Activated naive CD8-positive, alpha-beta T cell (primary cell): ENCODE measurements at regions not wholly inside any gene's neighbourhood (a gene's known extent, or its start where the extent isn't known, plus 50 kb on each side); places are given as distances from the start of the nearest gene placed in this dataset.

ENCODE experiments used
- H3K27ac Mint-ChIP-seq: one replicate; pipeline ENCODE4 v1.8.0; 2021; ENCODE audit warnings: mixed read lengths
- H3K27me3 Mint-ChIP-seq: one replicate; pipeline ENCODE4 v1.8.0; 2021; ENCODE audit warnings: mixed read lengths
- H3K36me3 Mint-ChIP-seq: one replicate; pipeline ENCODE4 v1.8.0; 2021; ENCODE audit warnings: mixed read lengths
- H3K4me1 Mint-ChIP-seq: one replicate; pipeline ENCODE4 v1.8.0; 2021; ENCODE audit warnings: low read depth, mixed read lengths
- H3K4me3 Mint-ChIP-seq: one replicate; pipeline ENCODE4 v1.8.0; 2021; ENCODE audit warnings: mild to moderate bottlenecking, mixed read lengths
- H3K9me3 Mint-ChIP-seq: one replicate; pipeline ENCODE4 v1.8.0; 2021; ENCODE audit warnings: low read depth, mixed read lengths

DNA sequence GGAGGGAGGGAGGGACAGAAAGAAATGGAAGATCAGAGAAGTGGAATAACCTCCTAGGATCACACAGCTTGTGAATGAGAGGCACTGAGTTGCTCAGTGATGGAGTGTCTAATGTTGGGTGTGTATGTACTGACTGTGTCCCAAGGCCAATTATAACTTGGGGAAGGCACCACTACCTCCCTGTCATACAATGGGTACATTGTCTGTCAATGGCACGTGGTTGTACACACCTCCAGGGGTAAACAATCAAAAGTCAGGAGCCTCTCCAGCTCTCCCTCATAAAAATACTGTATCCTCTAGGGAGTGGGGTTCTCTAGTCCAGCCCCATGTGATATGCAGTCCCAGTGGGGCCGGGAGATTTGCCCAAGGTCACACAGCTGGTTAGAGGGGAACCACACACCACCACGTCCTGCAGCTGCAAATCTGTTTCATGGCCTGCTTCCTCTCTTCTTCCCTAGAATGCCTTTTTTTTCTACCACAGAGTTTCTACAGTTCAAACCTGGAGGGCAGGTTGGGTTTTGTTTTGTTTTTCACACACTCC, 112.5 kb downstream of the SNX5 start:
- Mint-ChIP-seq H3K36me3 (no peaks in the 10 kb centered on the region), H3K27me3 (peaks cover 4% of the 10 kb centered on the region), H3K9me3 (no peaks in the 10 kb centered on the region), H3K4me1 (peaks cover 11% of the 10 kb centered on the region), H3K27ac (no peak overlapping the region), H3K4me3 (no peak overlapping the region)

DNA sequence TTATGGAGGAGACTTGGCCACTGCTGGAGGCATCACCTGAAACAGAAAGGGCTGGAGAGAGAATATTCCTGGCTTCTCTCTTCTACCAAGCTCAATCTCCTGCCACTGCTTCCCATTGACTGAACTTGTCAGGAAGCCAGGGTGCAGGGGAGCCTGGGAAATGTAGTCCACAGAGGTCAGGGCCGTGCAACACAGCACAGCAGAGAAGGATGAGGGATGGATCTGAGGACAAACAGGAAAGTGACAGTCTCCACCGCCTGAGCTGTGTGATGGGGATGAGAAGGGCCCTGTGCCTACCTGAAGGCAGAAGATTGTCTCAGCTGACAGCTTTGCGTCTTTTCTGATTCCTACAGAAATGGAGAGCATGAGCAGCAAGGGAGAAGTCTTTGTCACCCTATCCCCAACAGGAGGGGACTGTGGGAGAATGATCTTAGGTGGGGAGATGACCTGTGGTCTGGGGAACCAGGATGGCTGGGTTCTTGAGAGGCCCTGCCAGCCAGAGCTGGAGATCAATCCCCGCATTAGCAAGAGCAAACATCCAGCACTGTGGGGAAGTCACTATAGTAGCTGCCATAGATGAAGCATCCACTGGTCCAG, 114.2 kb downstream of the SNX5 start:
- no peak overlapping the region for H3K27ac Mint-ChIP-seq
- H3K36me3 Mint-ChIP-seq = no peaks in the 10 kb centered on the region
- H3K27me3 Mint-ChIP-seq = peaks cover 4% of the 10 kb centered on the region
- peaks cover 3% of the 10 kb centered on the region for H3K4me1 Mint-ChIP-seq
- no peak overlapping the region for H3K4me3 Mint-ChIP-seq
- no peaks in the 10 kb centered on the region for H3K9me3 Mint-ChIP-seq

DNA sequence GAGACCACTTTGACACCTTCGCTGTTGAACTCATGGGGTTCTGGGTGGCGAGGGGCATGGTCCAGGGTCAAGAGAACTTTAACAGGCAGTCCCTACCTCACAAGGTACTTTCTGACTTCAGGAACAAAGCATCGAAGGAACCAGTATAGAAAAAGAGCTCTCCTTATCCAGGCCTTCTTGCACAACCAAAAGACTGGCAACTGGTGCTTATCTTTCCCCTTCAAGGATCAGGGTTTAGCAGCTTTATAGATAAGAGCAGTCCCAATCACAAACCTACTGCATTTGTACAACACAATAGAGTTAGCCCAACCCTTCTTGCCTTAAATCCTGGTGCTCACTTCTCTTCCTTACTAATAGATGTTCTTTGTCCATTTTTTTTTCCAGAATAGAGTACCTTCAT, 116.3 kb downstream of the SNX5 start:
- H3K27ac Mint-ChIP-seq = no peak overlapping the region
- peaks cover 4% of the 10 kb centered on the region for H3K27me3 Mint-ChIP-seq
- H3K4me1 Mint-ChIP-seq = peaks cover 4% of the 10 kb centered on the region
- H3K4me3 Mint-ChIP-seq = no peak overlapping the region
- no peaks in the 10 kb centered on the region for H3K36me3 Mint-ChIP-seq
- H3K9me3 Mint-ChIP-seq = no peaks in the 10 kb centered on the region

DNA sequence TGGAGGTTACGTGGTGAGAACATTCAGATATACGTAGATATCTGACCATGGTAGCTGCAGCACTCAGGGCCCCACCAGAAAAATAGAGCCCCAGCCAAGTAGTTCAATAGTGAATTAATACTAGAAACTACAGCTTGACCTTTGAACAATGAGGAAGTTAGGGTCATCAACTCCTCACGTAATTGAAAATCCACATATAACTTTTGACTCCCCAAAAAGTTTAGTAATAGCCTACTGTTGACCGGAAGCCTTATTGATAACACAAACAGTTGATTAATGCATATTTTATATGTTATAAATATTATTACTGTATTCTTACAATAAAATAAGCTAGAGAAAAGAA, 117.9 kb downstream of the SNX5 start:
- peaks cover 4% of the 10 kb centered on the region for H3K27me3 Mint-ChIP-seq
- peaks cover 2% of the 10 kb centered on the region for H3K36me3 Mint-ChIP-seq
- H3K4me1 Mint-ChIP-seq = peaks cover 7% of the 10 kb centered on the region
- H3K9me3 Mint-ChIP-seq = no peaks in the 10 kb centered on the region
- H3K27ac Mint-ChIP-seq = no peak overlapping the region
- no peak overlapping the region for H3K4me3 Mint-ChIP-seq

DNA sequence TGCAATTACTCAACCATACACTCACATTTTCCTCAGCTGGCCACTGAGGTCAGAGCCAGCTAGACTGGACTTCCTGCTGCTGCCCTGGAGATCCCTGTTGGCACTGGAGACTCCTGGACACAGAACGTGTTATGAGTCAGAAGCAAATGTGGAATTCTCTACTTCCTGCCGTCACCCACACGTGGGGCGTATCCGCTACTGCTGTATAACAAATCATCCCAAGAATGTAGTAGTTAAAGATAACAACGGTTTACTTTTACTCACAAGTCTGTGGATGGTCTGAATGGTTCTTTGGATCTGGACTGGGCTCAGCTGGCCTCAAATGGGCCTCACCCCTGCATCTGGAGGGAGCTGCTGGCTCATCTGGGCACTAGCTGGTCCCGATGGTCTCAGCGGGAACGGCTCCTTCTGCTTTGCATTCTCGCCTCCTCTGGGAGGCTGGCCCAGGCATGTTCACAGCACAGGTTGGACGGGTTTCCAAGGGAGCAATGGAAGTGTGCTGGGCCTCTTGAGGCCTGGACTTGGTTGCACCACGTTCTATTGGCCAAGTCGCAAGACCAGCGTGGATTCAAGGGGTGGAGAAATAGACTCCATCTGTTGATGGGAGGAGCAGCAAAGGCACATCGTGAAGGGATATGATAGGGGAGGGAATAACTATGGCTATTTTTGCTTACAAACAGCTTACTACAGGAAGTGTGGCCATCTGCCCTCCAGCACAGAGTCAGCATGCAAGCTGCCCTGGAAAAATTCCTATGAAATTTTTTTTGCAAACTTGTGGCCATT, 118.5 kb downstream of the SNX5 start:
- H3K4me3 Mint-ChIP-seq = no peak overlapping the region
- H3K27ac Mint-ChIP-seq = no peak overlapping the region
- peaks cover 7% of the 10 kb centered on the region for H3K4me1 Mint-ChIP-seq
- peaks cover 2% of the 10 kb centered on the region for H3K36me3 Mint-ChIP-seq
- H3K9me3 Mint-ChIP-seq = no peaks in the 10 kb centered on the region
- peaks cover 4% of the 10 kb centered on the region for H3K27me3 Mint-ChIP-seq

DNA sequence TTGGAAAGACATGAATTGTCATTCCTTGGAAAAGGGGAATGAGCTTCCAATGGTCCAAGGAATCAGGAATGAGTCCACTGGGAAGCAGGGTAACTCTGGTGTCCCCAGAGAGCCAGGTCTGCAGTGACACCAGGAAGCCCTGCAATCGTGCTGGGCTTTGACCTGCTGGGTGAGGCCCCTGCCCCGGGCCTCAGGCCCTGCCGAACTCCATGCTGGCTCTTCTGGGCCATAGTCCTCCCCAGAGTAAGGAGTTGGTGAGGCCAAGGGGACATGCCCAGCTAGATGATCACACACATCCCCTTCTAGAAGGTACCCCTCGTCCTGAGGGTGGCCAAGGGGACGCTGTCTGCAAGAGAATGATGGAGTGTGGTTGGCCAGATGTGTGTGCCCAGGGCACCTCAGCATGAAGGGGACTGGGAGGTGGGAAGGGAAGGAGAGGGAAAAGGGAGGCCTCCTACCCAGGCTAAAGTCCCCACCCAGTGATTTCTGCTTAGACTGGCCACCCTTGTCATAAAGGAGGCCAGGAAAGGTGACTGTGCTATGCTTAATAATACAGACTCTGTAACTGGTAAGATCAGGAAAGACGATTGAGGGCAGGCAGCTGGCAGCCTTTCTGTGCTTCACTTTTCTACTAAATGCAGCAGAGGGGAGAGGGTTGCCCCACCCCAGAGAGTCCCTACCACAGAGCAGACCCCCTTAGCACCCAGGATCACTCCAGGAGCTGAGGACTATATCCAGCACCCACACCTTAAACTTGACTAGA, 119.3 kb downstream of the SNX5 start:
- no peak overlapping the region for H3K27ac Mint-ChIP-seq
- peaks cover 7% of the 10 kb centered on the region for H3K4me1 Mint-ChIP-seq
- peaks cover 4% of the 10 kb centered on the region for H3K27me3 Mint-ChIP-seq
- H3K9me3 Mint-ChIP-seq = no peaks in the 10 kb centered on the region
- peaks cover 2% of the 10 kb centered on the region for H3K36me3 Mint-ChIP-seq
- H3K4me3 Mint-ChIP-seq = no peak overlapping the region

DNA sequence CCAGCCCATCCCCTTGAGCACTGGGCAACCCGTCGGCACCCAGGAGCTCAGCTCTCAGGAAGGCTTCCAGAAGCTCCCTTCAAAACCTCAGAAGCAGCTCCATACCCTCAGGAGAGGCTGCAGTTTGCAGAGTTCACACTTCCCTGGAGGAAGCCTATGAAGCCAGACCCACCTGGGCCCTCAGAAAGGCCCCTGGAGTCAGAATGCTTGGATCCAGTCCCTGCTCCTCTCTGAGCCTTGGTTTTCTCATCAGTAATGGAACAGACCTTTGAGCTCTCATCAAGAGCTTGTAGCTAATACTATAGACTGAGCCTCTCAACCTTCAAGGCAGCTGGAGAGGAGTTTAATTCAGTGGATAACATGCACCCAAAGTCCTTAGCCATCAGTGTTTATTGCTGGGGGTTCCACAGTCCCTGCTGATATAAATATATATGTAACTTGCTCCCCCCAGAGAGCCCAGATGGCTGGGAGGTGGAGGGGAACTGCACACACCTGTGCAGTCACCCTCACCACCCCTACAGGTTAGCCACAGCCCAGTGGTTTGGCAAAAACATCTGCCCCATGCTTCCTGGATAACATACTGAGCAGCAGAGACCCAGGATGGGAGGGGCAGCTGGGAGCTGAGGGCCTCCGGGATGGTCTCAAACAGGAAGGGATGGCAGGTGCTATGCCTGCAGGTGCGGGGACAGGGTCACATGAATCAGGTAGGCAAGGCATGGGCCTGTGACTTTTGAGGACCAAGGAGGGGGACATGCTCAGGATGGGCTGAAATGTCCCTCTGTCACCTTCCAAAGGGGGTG, 120.1 kb downstream of the SNX5 start:
- Mint-ChIP-seq H3K9me3 (no peaks in the 10 kb centered on the region), H3K27ac (no peak overlapping the region), H3K4me3 (no peak overlapping the region), H3K36me3 (peaks cover 2% of the 10 kb centered on the region), H3K4me1 (peaks cover 9% of the 10 kb centered on the region), H3K27me3 (no peaks in the 10 kb centered on the region)

DNA sequence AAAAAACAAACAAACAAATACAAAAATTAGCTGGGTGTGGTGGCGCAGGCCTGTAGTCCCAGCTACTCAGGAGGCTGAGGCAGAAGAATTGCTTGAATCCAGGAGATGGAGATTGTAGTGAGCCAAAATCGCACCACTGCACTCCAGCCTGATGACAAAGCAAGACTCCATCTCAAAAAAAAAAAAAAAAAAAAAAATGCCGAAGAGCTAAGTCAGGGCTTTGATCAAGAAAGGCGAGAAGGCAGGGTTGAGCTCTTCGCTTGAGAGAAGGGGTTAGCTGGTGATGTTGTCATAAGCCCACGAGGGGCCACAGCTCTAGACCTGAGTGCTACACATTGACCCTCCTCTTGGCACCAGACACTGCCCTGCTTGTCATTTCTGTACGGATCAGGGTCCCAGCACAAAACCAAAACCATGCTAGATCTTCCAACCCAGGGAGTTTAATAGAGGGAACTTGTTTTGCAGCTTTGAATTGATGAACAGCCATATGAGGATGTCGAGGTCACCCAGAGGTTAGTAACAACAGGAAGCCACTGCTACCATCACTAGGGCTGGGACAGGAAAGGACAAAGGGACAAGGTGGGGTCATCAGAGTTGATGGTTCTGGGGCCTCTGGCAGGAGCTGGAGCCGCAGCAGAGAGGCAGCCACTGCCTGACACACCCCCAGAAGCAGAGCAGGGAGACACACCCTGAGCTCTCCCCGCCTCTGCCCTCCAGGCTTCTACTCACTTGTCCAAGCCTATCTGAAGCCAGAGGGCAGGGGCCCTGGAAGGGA, 122.7 kb downstream of the SNX5 start:
- Mint-ChIP-seq H3K36me3 (peaks cover 2% of the 10 kb centered on the region), H3K4me1 (peaks cover 9% of the 10 kb centered on the region), H3K27ac (no peak overlapping the region), H3K27me3 (peaks cover 2% of the 10 kb centered on the region), H3K4me3 (no peak overlapping the region), H3K9me3 (no peaks in the 10 kb centered on the region)

DNA sequence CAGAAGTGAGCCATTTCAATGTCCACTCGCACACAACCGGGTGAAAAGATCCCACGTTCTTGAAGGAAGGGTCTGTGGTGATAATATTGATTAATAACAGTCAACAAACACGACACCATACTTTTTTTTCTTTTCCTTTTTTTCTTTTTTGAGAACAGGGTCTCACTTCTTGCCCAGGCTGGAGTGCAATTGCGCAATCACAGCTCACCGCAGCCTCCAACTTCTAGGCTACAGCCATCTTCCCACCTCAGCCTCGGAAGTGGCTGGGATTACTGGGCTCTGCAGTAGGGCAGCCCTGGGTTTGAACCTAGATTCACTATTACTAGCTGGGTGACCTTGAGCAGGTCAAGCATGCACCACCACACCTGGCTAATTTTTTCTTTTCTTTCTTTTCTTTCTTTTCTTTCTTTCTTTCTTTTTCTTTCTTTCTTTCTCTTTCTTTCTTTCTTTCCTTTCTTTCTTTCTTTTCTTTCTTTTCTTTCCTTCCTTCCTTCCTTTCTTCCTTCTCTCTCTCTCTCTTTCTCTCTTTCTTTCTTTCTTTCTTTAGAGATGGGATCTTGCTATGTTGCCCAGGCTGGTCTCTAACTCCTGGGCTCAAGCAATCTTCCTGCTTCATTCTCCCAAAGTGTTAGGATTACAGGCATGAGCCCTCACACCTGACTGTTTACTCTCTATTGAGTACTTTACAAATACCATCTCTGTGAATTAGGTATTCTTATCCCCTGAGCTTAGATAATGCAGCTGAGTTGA, 123.9 kb downstream of the SNX5 start:
- Mint-ChIP-seq H3K27me3 (peaks cover 2% of the 10 kb centered on the region), H3K27ac (no peak overlapping the region), H3K36me3 (peaks cover 2% of the 10 kb centered on the region), H3K4me1 (peaks cover 9% of the 10 kb centered on the region), H3K4me3 (no peak overlapping the region), H3K9me3 (no peaks in the 10 kb centered on the region)

DNA sequence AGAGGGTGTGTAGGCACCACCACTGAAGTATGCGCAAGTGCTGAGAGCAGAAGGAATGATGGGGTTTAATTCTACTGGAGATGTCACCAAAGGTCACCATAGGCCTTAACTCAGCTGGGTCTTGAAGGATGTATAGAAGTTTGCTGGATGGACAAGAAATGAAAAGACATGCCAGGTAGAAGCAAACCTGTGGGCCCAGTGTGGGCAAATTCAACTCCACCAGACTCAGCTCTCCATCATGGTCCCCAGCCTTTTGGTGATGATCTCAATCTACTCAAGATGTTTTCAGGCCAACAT, 124.5 kb downstream of the SNX5 start:
- Mint-ChIP-seq H3K27ac (no peak overlapping the region), H3K4me1 (peaks cover 9% of the 10 kb centered on the region), H3K4me3 (no peak overlapping the region), H3K27me3 (peaks cover 2% of the 10 kb centered on the region), H3K36me3 (peaks cover 2% of the 10 kb centered on the region), H3K9me3 (no peaks in the 10 kb centered on the region)

DNA sequence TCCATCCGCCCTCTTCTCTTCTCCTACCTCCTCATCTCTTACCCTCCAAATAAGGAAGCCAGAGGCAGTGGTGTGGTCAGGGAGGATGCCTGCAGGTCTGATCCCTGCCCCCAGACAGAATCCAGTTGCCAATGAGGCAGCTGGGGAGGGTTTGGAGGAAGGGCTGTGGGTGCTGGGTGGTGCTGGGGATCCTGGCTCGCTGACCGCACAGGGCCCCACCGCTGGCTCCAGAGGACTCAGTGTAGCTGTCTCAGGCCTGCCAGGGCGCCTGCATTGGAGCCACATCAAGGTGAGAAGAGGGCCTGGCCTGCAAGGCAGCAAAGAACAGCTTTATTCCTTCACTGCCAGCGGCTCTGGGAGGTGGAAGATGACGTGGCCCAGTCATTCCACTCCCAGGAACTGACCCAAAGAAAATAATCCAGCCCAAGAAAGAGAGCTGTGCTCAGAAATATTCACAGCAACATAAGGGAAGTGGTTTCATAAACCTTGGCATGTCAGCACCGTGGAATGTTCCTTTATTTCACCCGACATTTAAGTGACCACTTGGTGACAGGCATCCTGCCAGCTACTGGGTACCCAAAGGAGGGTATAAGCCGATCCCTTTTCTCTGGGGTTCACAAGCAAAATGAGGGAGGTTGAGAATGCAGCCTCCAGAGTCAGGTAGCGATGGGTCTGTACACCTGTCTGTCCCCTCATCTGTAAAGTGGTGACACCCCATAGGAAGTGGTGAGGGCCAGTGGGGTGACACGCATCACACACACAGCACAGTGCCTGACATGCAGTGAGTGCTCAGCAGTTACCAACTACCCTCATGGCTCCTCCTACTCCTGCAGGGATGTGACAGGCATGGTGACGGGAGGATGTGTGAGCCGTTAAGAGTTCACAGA, 125.1 kb downstream of the SNX5 start:
- H3K27me3 Mint-ChIP-seq = peaks cover 2% of the 10 kb centered on the region
- no peaks in the 10 kb centered on the region for H3K9me3 Mint-ChIP-seq
- H3K36me3 Mint-ChIP-seq = peaks cover 2% of the 10 kb centered on the region
- no peak overlapping the region for H3K4me3 Mint-ChIP-seq
- H3K4me1 Mint-ChIP-seq = peaks cover 7% of the 10 kb centered on the region
- H3K27ac Mint-ChIP-seq = no peak overlapping the region

DNA sequence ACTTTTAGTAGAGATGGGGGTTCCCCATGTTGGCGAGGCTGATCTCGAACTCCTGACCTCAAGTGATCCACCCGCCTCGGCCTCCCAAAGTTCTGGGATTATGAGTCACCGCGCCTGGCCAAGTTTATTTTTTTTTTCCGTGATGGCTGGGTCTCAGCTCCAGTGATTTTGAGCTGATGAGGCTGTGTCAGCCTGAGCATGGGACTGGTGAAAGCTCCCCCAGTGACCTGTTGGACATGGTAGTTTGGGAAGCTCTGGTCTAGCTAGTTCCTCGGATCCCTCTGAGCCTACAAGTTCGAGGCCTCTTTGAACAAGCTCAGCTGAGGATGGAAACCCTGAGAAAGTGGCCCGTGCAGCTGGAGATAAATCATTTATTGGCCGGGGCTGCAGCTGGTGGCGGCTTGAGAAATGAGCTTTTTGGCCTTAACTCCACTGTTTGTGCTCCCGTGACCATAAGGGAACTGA, 126.8 kb downstream of the SNX5 start:
- Mint-ChIP-seq H3K36me3 (peaks cover 2% of the 10 kb centered on the region), H3K27ac (no peak overlapping the region), H3K4me3 (no peak overlapping the region), H3K27me3 (peaks cover 2% of the 10 kb centered on the region), H3K4me1 (peaks cover 7% of the 10 kb centered on the region), H3K9me3 (no peaks in the 10 kb centered on the region)

DNA sequence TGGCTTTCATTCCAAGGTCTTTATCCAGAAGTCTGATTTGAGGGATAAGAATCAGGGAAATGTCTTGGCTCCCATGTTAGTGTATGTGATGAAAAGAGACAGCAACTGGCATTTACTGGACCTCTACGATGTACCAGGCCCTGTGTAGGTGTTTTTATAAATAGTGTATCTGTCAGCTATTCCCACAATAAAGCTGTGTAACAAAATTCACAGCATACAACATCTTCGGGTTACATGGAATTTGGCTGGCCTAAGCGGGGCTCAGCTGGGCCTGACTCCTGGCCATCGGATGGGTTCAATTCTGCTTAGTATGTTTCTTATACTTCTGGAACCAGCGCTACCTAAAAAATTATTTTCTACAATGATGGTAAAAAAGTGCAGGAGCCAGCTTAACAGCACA, 128.2 kb downstream of the SNX5 start:
- no peaks in the 10 kb centered on the region for H3K36me3 Mint-ChIP-seq
- peaks cover 2% of the 10 kb centered on the region for H3K4me1 Mint-ChIP-seq
- H3K27me3 Mint-ChIP-seq = peaks cover 2% of the 10 kb centered on the region
- no peak overlapping the region for H3K4me3 Mint-ChIP-seq
- no peak overlapping the region for H3K27ac Mint-ChIP-seq
- H3K9me3 Mint-ChIP-seq = no peaks in the 10 kb centered on the region
